ENCODE measurements at regions not wholly inside any gene's neighbourhood (a gene's known extent, or its start where the extent isn't known, plus 50 kb on each side); places are given as distances from the start of the nearest gene placed in this dataset.

GRCh38 chr3:8224941-8225340 lies 276.7 kb upstream of the LMCD1 start:
- TF ChIP-seq CTCF (conservative IDR thresholded peaks at IDR 0.05; ENCODE audit: low read depth, low read length) = no peak
- no peak overlapping the region for H3K4me3 ChIP-seq (ENCODE audit: low read length)
- no peak for DNase-seq (ENCODE audit: low read depth)

- no peak for DNase-seq (ENCODE audit: low read depth)
- H3K4me3 ChIP-seq (ENCODE audit: low read length) = no peak overlapping the region
- TF ChIP-seq CTCF (conservative IDR thresholded peaks at IDR 0.05; ENCODE audit: low read depth, low read length) = no peak
These were observed 267.7 kb upstream of the LMCD1 start for GRCh38 chr3:8233938-8234337.

- no peak for DNase-seq (ENCODE audit: low read depth)
- TF ChIP-seq CTCF (conservative IDR thresholded peaks at IDR 0.05; ENCODE audit: low read depth, low read length) = no peak
- H3K4me3 ChIP-seq (ENCODE audit: low read length) = no peak overlapping the region
These were observed 265.4 kb upstream of the LMCD1 start for GRCh38 chr3:8236264-8236663.

- peak; percentile 82 for DNase-seq (ENCODE audit: low read depth)
- no peak for TF ChIP-seq CTCF (conservative IDR thresholded peaks at IDR 0.05; ENCODE audit: low read depth, low read length)
- H3K4me3 ChIP-seq (ENCODE audit: low read length) = no peak overlapping the region
These were observed 263.7 kb upstream of the LMCD1 start for GRCh38 chr3:8237893-8238292.

GRCh38 chr3:8238432-8238831 lies 263.2 kb upstream of the LMCD1 start:
- H3K4me3 ChIP-seq (ENCODE audit: low read length) = no peak overlapping the region
- TF ChIP-seq CTCF (conservative IDR thresholded peaks at IDR 0.05; ENCODE audit: low read depth, low read length) = no peak
- no peak for DNase-seq (ENCODE audit: low read depth)

- peak; percentile 34 for DNase-seq (ENCODE audit: low read depth)
- TF ChIP-seq CTCF (conservative IDR thresholded peaks at IDR 0.05; ENCODE audit: low read depth, low read length) = no peak
- no peak overlapping the region for H3K4me3 ChIP-seq (ENCODE audit: low read length)
These were observed 262.5 kb upstream of the LMCD1 start for GRCh38 chr3:8239095-8239494.

GRCh38 chr3:8239718-8240695 lies 261.6 kb upstream of the LMCD1 start:
- no peak for DNase-seq (ENCODE audit: low read depth)
- H3K4me3 ChIP-seq (ENCODE audit: low read length) = no peak overlapping the region
- peak; percentile 93 for TF ChIP-seq CTCF (conservative IDR thresholded peaks at IDR 0.05; ENCODE audit: low read depth, low read length)

Data from retinal pigment epithelial cell (primary cell).